ENCODE measurements at regions not wholly inside any gene's neighbourhood (a gene's known extent, or its start where the extent isn't known, plus 50 kb on each side); places are given as distances from the start of the nearest gene placed in this dataset.

DNA sequence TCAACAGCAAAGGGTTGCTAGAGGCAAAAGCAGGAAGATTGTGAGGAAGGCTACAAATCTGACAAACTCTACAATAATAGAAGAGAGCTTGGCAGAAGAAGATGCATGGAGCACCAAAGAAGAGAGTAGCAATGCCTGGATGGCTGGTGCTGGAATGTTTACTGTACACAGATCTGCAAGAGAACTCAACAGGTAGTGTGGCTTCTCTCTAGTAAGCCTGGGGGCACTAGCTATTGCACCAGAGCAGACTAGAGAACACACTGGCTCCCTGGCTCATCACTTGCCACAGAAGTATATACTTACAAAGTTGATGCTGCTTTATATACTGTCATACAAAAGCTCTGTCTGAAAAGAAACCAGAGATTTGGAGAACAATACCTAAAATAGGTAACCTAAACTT lies 475.0 kb upstream of the NCAM2 start:
- TF ChIP-seq, protein P1, sequence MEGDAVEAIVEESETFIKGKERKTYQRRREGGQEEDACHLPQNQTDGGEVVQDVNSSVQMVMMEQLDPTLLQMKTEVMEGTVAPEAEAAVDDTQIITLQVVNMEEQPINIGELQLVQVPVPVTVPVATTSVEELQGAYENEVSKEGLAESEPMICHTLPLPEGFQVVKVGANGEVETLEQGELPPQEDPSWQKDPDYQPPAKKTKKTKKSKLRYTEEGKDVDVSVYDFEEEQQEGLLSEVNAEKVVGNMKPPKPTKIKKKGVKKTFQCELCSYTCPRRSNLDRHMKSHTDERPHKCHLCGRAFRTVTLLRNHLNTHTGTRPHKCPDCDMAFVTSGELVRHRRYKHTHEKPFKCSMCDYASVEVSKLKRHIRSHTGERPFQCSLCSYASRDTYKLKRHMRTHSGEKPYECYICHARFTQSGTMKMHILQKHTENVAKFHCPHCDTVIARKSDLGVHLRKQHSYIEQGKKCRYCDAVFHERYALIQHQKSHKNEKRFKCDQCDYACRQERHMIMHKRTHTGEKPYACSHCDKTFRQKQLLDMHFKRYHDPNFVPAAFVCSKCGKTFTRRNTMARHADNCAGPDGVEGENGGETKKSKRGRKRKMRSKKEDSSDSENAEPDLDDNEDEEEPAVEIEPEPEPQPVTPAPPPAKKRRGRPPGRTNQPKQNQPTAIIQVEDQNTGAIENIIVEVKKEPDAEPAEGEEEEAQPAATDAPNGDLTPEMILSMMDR (conservative IDR thresholded peaks at IDR 0.05; ENCODE audit: low read depth, low read length), result no peak
- H3K4me3 ChIP-seq (ENCODE audit: low read depth, low read length), result no peak overlapping the region
- no peak for DNase-seq (ENCODE audit: low read depth)

DNA sequence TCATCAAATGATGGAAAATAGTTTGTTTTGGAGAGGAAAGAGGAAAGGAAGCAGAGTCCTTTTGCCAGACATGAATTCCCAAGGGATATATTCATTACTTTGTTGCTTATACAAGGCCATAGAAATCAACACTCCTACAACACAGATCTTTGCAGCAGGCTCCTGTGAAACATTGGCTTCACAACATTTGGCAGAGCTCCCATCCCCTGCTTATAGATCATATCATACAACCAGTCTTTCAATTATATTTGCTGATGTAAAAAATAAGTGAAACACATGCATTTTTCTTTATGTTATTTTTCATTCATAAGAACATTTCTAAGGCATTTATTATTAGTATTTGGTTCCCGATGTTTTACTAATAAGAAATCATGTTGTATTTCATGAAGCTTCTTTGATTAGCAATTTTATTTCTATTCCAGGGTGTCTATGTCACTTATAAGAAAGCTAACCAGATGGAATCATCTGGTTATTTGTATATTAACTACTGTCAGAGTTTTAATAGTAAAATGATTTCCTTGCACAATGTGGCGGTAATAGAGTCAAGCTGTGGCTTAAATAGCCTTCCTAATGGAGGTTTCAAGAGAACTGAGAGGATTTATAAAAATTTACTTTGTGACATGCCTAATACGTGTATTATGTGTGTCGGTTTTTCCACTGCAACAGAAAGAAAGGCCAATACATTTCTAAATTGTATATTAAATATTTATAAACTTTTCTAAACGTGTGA lies 470.3 kb upstream of the NCAM2 start:
- DNase-seq (ENCODE audit: low read depth), result no peak
- TF ChIP-seq, protein P1 (conservative IDR thresholded peaks at IDR 0.05; ENCODE audit: low read depth, low read length), result no peak
- H3K4me3 ChIP-seq (ENCODE audit: low read depth, low read length), result no peak overlapping the region

DNA sequence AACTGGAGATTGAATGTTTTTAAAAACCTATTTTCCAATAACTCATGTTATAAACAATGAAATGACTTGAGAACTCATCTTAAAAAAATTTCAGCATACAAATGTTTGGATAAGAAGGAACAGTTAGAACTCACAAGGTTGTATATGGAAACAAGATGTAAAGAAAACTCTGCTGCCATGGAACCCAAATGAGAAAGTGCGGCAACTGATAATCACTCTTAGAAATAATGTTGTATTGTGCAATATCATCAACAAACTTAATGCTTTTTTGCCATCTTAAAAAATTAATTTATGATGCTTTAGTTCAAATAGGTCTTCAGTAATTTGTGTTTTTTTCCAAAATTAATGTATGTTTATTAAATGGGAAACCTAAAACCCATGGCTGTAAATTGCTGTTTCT lies 461.1 kb upstream of the NCAM2 start:
- DNase-seq (ENCODE audit: low read depth), result no peak
- TF ChIP-seq, protein P1 (conservative IDR thresholded peaks at IDR 0.05; ENCODE audit: low read depth, low read length), result no peak
- H3K4me3 ChIP-seq (ENCODE audit: low read depth, low read length), result no peak overlapping the region

DNA sequence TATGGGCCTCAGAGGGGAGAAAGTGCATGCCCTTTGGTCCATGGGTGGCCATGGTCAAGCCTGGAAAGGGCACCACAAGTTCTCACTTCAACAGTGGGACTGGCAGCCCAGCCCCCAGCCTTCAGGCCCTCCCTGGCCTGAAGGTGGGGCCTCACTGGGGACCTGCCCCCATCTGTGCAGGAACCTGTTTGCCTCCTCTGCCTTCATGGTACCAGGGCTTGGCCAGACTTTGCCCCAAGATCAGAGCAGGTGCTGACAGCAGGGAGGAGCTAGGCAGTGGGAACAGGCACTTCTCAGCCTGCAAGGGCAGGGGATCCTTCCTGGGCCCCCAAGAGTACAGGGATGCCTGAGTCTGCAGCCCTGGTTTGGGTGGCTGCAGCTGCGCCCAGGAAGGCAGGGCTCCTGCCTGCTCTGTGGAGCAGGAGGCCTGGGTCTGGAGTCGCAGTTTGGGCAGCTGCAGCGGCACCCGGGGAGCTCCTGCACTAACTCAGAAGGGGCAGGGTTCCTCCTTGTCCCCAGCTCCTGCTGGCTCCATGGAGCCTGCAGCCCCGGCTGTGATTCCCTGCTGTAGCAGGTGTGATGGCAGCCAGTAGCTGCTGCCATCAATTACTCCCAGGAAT lies 460.1 kb upstream of the NCAM2 start:
- DNase-seq (ENCODE audit: low read depth), result no peak
- H3K4me3 ChIP-seq (ENCODE audit: low read depth, low read length), result no peak overlapping the region
- TF ChIP-seq, protein P1 (conservative IDR thresholded peaks at IDR 0.05; ENCODE audit: low read depth, low read length), result no peak

DNA sequence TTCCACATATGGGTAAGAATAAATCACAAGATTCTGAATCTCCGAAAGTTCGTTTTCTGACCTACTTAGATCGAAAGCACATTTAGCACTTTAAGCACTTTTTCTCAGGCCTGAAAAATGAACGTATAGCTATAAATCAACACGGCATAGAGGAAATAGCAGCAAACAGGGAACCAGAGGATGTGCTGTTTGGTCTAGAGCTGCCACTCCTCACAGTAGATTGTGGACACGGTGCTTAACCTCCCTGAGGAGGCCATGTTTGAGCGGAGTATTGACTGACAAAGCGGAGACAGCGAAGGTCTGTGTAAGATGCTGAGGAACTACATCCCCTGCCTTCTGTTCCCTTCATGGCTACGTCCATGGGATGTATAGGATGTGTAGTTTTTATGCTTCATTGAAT lies 452.8 kb upstream of the NCAM2 start:
- no peak for DNase-seq (ENCODE audit: low read depth)
- H3K4me3 ChIP-seq (ENCODE audit: low read depth, low read length), result no peak overlapping the region
- TF ChIP-seq, protein P1 (conservative IDR thresholded peaks at IDR 0.05; ENCODE audit: low read depth, low read length), result no peak

DNA sequence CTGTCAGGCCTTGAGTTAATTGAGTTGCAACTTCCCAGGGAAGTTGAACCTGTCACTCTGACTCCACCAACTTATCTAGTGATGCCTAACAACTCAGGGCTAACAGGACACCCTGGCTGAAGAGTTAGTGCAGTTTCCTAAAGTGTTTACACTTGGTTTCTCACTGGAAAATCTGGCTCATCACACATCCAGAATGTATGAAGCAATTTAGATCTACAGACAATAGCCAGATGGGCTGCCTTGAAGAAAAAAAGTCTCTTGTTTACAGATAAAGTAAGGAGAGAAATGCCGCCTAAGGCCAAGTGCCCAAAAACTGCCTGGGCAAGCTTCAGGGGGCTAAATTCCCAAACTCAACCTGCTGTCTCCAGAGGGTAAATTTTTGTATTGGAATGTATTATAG lies 446.3 kb upstream of the NCAM2 start:
- no peak overlapping the region for H3K4me3 ChIP-seq (ENCODE audit: low read depth, low read length)
- DNase-seq (ENCODE audit: low read depth), result no peak
- TF ChIP-seq, protein P1 (conservative IDR thresholded peaks at IDR 0.05; ENCODE audit: low read depth, low read length), result no peak

DNA sequence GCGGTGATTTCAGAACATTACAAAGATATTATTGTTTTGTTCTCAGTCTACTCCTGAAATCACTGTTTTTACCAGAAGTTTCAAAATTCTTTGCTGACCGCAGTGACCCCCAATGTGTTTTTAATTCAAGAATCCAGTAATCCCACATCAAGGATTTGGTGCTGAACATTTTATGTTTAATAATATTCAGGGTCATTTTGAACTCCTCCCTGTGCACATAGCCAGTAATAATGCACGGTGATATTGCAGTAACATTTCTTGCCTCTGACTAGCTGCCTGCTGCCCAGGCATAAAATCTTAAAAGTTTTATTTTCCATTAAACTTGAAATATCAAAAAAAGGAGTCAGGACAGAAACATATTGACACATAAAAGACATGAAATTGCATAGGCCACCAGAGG lies 443.4 kb upstream of the NCAM2 start:
- TF ChIP-seq, protein P1 (conservative IDR thresholded peaks at IDR 0.05; ENCODE audit: low read depth, low read length), result no peak
- no peak for DNase-seq (ENCODE audit: low read depth)
- H3K4me3 ChIP-seq (ENCODE audit: low read depth, low read length), result no peak overlapping the region

Data from epithelial cell of proximal tubule (primary cell).